Bronchial epithelial cell (primary cell): ENCODE measurements at regions not wholly inside any gene's neighbourhood (a gene's known extent, or its start where the extent isn't known, plus 50 kb on each side); places are given as distances from the start of the nearest gene placed in this dataset.

Experiments
- DNase-seq: peaks from one replicate; pipeline ENCODE4 v3.0.0-alpha.2; 2010; ENCODE audit warnings: low read depth
- FAIRE-seq: peaks from 2 replicates; lab custom pipeline; 2011; peaks lifted over from hg19 to GRCh38; lab: Jason Lieb, UNC
- H3K27me3 ChIP-seq: 2 replicates; pipeline ENCODE4 v1.5.1; 2011; ENCODE audit warnings: low read length; ENCODE audit not compliant: control insufficient read depth, insufficient read depth
- H3K36me3 ChIP-seq: 2 replicates; pipeline ENCODE4 v1.5.1; 2011; ENCODE audit warnings: low read length; ENCODE audit not compliant: control insufficient read depth, insufficient read depth
- H3K4me3 ChIP-seq: 2 replicates; pipeline ENCODE4 v1.5.1; 2011; ENCODE audit warnings: mild to moderate bottlenecking, low read depth, low read length, control low read depth
- TF ChIP-seq, protein P1 (sequence below): IDR thresholded peaks from 2 replicates; pipeline ENCODE4 v1.5.1; 2011; ENCODE audit warnings: mild to moderate bottlenecking, moderate library complexity, low read length, control low read depth, inconsistent platforms; ENCODE audit not compliant: insufficient read depth, severe bottlenecking

DNA sequence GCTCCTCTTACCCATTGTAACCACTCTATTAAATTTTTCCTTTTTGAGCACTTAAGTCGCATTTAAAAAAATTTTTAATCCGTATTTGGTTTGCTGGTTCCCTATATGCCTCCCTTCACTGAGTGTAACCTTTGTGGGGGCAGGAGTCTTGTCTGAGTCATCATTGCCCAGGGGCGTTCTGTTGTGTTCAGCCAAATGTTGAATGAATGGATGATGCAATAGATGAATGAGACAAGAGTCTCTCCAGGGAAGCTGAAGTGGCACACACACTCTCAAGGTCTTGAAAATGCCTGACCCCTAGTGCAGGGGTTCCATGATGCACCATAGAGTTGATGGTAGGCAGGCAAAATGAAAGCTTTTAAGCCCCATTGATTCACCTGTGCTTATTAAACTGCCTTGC is 123.0 kb upstream of the RBFOX1 start:
- no peaks in the 10 kb centered on the region for H3K27me3 ChIP-seq
- TF ChIP-seq, protein P1, sequence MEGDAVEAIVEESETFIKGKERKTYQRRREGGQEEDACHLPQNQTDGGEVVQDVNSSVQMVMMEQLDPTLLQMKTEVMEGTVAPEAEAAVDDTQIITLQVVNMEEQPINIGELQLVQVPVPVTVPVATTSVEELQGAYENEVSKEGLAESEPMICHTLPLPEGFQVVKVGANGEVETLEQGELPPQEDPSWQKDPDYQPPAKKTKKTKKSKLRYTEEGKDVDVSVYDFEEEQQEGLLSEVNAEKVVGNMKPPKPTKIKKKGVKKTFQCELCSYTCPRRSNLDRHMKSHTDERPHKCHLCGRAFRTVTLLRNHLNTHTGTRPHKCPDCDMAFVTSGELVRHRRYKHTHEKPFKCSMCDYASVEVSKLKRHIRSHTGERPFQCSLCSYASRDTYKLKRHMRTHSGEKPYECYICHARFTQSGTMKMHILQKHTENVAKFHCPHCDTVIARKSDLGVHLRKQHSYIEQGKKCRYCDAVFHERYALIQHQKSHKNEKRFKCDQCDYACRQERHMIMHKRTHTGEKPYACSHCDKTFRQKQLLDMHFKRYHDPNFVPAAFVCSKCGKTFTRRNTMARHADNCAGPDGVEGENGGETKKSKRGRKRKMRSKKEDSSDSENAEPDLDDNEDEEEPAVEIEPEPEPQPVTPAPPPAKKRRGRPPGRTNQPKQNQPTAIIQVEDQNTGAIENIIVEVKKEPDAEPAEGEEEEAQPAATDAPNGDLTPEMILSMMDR = no peak
- no peak overlapping the region for H3K4me3 ChIP-seq
- H3K36me3 ChIP-seq = no peaks in the 10 kb centered on the region
- FAIRE-seq (no peak), DNase-seq (peak; percentile 18)

DNA sequence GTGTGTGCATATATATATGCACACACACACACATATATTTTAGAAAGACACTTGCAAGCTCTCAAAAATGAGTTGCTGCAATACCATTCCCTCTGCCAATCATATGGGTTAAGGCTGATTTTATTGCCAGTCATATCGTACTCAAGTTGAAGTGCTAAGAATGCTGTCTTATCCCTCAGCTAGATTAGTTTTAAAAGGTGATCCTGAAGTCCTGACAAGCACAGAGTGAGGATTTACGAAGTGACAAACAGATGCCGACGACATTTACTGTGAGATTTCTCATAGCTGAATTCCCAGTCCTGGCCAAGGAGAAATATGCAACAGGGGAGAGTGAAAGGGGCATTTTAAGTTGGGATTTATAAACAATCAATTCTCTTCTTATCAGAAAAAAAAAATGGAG is 126.2 kb upstream of the RBFOX1 start:
- no peak for FAIRE-seq
- Histone ChIP-seq H3K36me3 (no peaks in the 10 kb centered on the region), H3K4me3 (no peak overlapping the region), H3K27me3 (no peaks in the 10 kb centered on the region)
- TF ChIP-seq, protein P1 = no peak
- DNase-seq = no peak

DNA sequence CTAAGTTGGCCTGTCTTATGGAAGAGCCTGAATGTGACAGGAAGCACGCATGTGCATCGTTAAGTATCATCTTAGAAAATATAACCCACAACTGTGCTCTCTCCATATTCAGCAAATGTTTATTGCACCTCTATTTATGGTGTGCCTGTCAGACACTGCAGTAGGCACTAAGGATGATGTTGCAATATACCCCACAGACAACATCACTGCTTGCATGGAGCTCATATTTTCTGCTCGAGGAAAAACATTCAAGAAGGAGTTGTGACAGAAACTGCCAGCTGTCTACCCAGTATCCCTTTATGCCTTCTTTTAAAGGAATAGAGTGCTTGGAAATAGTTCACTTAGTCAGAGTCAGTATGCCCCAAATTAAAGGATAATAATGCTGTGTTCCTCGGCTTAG is 132.3 kb upstream of the RBFOX1 start:
- FAIRE-seq = no peak
- no peak for DNase-seq
- Histone ChIP-seq H3K4me3 (no peak overlapping the region), H3K27me3 (no peaks in the 10 kb centered on the region), H3K36me3 (no peaks in the 10 kb centered on the region)
- TF ChIP-seq, protein P1 = no peak

DNA sequence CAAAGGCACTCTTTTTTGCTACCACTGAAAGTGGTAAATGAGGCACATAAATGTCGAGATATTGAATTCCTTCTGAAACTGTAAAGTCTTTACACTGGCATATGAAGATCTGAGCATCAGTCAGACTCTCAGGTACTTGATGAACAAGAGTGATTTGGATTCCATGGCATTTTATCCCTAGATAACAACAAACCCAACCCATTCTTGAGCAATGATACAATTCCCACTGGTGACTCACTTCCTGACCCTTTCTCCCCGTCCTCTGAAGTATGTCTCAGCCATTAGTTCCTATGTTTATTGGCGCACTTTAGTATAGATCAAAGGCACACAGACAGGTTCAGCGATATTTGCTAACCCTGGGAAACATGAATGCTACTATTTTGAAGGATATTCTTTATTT is 147.0 kb upstream of the RBFOX1 start:
- H3K4me3 ChIP-seq = no peak overlapping the region
- FAIRE-seq (no peak), DNase-seq (peak; percentile 47)
- TF ChIP-seq, protein P1 = no peak
- H3K27me3 ChIP-seq = no peaks in the 10 kb centered on the region
- no peaks in the 10 kb centered on the region for H3K36me3 ChIP-seq

DNA sequence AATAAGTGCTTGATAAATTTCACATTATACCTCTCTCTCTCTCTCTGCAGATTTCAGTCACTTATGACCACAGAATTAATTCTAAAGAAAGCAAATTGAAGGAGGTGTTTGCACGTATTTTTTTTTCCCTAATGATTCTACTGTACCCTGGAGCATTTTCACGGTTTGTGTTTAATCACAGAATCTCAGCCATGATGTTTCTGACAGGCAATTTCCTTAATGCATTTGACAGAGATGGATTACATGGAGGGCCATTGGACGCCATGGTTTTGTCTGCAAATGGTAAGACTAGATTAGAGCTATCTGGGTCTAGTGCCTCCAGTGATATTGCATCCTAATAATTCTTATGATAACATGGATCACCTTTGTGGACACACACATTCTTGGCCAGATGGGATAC is 147.5 kb upstream of the RBFOX1 start:
- DNase-seq (no peak), FAIRE-seq (no peak)
- Histone ChIP-seq H3K36me3 (no peaks in the 10 kb centered on the region), H3K4me3 (no peak overlapping the region), H3K27me3 (no peaks in the 10 kb centered on the region)
- TF ChIP-seq, protein P1 = no peak

DNA sequence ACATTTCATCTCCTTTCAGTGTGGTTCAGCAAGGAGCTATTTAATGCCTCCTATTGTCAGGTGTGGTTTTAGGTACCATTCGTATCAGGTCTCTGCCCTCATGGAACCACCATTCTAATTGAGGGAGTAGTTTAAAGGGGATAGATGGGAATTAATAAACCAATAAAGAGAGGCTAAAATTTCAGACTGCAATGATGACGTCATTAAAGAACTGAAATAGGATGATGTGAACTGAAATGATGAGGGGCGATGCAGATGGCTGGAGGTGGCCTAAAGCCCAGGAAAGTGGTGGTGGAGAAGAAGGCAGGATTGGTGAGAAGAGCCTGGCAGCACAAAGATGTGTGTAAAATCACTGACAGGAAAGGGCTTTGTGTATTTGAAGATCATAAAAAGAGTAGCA is 148.9 kb upstream of the RBFOX1 start:
- FAIRE-seq (no peak), DNase-seq (no peak)
- Histone ChIP-seq H3K27me3 (no peaks in the 10 kb centered on the region), H3K4me3 (no peak overlapping the region), H3K36me3 (no peaks in the 10 kb centered on the region)
- TF ChIP-seq, protein P1 = no peak
